Raji (cell line): ENCODE measurements at regions not wholly inside any gene's neighbourhood (a gene's known extent, or its start where the extent isn't known, plus 50 kb on each side); places are given as distances from the start of the nearest gene placed in this dataset.

Experiments used
- POLR2A ChIP-seq: IDR thresholded peaks from 2 replicates; pipeline ENCODE4 v1.6.1; 2011; ENCODE audit warnings: low read depth, low read length, control low read depth; ENCODE audit not compliant: insufficient read depth

DNA sequence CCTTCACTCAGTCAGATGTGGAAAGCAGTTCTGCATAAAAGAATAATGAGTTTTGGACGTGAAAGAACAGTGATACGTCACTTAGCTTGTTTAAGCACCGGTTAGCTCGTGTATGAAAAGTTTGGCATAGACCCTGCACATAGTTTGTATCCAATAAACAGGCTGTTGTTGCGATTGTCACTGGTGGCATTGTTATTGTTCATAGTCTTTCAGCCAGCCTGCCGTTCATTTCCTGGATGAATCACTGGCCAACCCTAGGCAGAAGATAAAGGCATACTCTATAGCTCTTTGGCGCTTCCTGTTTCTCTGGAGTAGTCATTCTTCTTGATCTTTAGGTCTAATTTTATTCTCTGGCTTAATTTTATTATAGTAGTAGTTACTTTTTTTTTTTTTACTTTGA, 57.8 kb upstream of the ANKRD30A start:
- TF ChIP-seq POLR2A: no peak

- no peak for TF ChIP-seq POLR2A
Observed at GRCh38 chr10:37057261-37057660, 68.1 kb upstream of the ANKRD30A start.

DNA sequence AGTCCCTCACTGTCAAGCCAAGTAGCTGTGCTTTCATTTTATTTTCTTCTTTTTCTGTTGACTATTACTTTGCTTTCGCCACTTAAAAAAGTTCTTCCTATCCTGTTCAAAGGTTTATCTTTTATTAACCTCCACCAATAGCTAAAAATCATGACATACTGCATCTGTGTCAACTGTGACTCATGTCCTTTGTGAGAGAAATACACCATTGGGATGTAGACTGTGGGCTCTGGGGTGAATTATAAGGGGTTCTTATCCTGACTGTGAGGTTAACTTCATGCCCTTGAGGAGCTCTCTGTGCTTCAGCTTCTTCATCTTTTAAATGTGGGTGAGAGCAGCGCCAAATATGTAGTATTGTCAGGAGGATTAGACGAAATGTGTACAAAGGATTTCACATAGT, 71.9 kb upstream of the ANKRD30A start:
- no peak for TF ChIP-seq POLR2A

DNA sequence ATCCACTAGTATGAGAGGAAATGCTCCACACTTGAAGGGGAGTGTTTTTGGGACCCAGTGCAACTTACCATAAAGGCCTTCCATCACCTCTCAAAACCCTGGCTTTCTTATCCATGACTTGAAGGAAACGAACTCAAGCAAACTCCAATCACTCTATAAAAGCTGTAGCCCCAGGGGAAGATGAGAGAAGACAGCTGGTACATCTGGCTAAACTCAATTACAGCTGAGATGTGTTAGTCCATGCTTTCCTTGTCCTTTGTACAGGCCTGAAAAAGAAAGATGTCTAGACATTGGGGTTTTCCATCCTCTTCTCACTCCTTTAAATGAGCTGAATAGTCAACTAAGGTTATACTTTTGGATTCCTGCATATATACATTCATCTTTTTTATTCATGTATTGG, 89.5 kb upstream of the ANKRD30A start:
- no peak for TF ChIP-seq POLR2A

DNA sequence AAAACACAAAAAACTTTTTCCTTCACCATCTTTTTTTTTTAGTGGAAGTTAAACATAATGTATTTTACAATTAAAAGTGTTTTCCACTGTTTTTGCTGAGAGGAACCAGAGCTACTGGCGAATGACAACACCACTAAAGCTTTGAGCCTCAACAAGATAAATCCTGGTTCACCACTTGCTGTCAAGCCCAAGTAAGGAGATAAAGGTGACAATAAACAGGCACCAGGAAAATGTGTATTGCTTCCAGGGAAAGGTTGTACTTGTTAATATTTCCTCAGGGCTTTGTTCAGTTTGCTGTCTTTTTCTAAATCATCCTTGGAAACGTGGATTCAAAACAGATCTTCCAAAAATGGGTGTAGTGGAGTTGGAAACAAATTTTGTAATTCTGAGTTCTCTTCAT, 109.9 kb upstream of the ANKRD30A start:
- TF ChIP-seq POLR2A: no peak

- TF ChIP-seq POLR2A: no peak
Observed at GRCh38 chr10:37010741-37011140, 114.7 kb upstream of the ANKRD30A start.

DNA sequence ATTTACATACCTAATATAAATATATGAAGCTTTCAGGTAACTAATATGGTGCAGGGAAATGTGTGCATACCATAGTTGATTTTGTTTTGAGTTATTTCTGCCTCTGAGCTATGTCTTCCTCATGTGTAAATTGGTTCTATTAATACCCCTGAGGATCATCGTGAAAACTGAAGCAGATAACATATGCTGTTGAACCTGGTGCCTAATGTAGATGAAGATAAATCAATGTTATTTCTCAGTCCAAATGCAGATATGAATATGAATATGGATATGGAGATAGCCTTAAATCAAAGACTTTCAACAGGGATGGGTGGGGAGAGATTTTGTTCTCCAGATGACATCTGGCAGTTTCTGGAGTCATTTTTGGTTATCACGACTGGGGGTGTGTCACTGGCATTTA, 122.3 kb upstream of the ANKRD30A start:
- no peak for TF ChIP-seq POLR2A

- no peak for TF ChIP-seq POLR2A
Observed at GRCh38 chr10:36994886-36995285, 130.5 kb upstream of the ANKRD30A start.

GRCh38 chr10:36989233-36989632, 136.2 kb upstream of the ANKRD30A start:
- no peak for TF ChIP-seq POLR2A

DNA sequence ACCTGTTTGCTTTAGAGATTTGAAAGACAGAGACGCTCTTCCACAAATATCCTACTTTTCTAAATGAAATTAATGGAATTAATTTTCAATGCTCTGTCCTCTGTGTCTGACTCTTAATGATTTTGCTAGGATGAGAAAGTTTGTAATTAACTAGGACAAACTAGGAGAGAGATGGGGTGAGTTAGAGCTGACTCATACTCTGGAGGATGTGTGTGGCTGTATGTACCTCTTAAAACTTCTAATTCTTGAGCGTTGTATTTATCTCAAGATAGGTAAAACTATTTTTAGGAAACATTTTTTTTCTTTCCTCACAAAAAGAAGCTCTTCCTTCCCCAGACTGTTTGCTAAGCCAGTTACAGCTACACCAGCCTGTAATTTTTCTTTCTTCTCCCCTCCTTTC, 178.8 kb upstream of the ANKRD30A start:
- no peak for TF ChIP-seq POLR2A

GRCh38 chr10:36943544-36943943, 181.9 kb upstream of the ANKRD30A start:
- TF ChIP-seq POLR2A: no peak

GRCh38 chr10:36942616-36943015, 182.8 kb upstream of the ANKRD30A start:
- TF ChIP-seq POLR2A: no peak

DNA sequence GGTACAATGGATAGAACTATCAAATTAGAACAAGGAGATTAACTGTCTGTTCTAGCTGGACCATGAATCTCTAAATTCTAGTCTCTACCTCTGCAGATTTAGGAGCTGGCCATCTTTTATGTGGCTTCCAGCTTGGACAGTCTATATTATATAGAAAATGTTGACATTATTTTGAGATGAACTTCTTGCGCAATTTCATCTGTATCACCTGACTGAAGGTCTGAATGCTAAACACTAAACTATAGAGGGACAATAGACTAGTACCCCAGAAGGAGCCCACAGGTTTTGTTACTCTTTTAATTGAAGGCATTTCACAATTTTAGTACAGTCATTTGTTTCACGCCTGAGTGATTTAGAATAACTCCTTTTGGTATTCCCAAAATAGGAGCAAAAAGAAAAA, 222.4 kb upstream of the ANKRD30A start:
- no peak for TF ChIP-seq POLR2A

- TF ChIP-seq POLR2A: no peak
Observed at GRCh38 chr10:36899652-36900051, 225.7 kb upstream of the ANKRD30A start.

DNA sequence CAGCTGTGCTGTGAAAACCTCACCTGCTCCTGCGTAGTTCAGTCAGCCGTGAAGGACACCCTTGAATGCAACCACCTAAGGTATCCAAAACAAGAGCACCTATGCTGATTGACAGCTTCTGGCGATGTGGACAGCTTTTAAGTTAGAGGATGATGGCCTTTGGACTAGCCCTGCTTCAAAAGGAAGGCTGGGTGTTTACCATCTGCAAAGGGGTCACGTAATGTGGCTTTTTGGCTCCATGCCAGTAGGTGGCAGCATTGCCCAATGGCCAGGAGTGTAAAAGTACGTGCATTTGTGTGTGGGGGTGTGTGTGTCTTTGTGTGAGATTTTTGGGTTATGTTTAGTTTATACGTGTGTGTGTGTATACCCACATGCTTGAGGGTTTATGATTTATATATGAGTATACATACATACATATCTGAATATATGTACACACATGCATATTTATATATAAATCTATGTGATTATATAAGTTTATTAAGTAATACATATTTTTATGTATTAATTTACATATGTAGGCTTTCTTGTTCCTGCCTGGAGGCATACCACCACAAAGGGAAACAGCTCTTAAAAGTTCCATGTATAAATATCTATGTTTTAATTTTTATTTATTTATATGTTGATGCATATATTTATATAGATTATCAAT, 236.3 kb upstream of the ANKRD30A start:
- TF ChIP-seq POLR2A: no peak

- TF ChIP-seq POLR2A: no peak
Observed at GRCh38 chr10:36886303-36886891, 239.0 kb upstream of the ANKRD30A start.

- TF ChIP-seq POLR2A: no peak
Observed at GRCh38 chr10:36885746-36886145, 239.7 kb upstream of the ANKRD30A start.

- no peak for TF ChIP-seq POLR2A
Observed at GRCh38 chr10:36882781-36883180, 242.6 kb upstream of the ANKRD30A start.

- no peak for TF ChIP-seq POLR2A
Observed at GRCh38 chr10:36880898-36881297, 244.5 kb upstream of the ANKRD30A start.
